ENCODE measurements at regions not wholly inside any gene's neighbourhood (a gene's known extent, or its start where the extent isn't known, plus 50 kb on each side); places are given as distances from the start of the nearest gene placed in this dataset.

GRCh38 chr6:16868968-16869367 is 107.7 kb upstream of the ATXN1 start:
- no peak overlapping the region for H3K4me3 ChIP-seq (ENCODE audit: low read length)
- no peak overlapping the region for H3K4me3 Mint-ChIP-seq
- no peaks in the 10 kb centered on the region for H3K9me3 Mint-ChIP-seq
- DNase-seq (no peak), ATAC-seq (no peak)
- no peaks in the 10 kb centered on the region for H3K9me3 ChIP-seq (ENCODE audit: control insufficient read depth, insufficient read depth, low read length)
- H3K27me3 ChIP-seq (ENCODE audit: control insufficient read depth, insufficient read depth, low read length): peaks cover 2% of the 10 kb centered on the region
- H3K36me3 ChIP-seq (ENCODE audit: control insufficient read depth, insufficient read depth, low read length): no peaks in the 10 kb centered on the region
- peaks cover 8 to 15% of the 10 kb centered on the region in 2 donors for H3K27me3 Mint-ChIP-seq (ENCODE audit: low read depth in 2 of 2)
- H3K36me3 Mint-ChIP-seq: no peaks in the 10 kb centered on the region
- H3K27ac Mint-ChIP-seq: no peak overlapping the region
- H3K4me1 ChIP-seq (ENCODE audit: control insufficient read depth, insufficient read depth, low read length): no peaks in the 10 kb centered on the region
- peaks cover 0 to under 1% of the 10 kb centered on the region in 2 donors for H3K4me1 Mint-ChIP-seq
- no peak for TF ChIP-seq CTCF (IDR thresholded peaks at IDR 0.05)
- no CpG with 5 or more reads among the region's 3 CpGs for WGBS (ENCODE audit: insufficient coverage)
- intact Hi-C loops (cut with micrococcal nuclease): no loop called here
- H3K27ac ChIP-seq (ENCODE audit: low read length): no peak overlapping the region

GRCh38 chr6:16857969-16858592 is 96.8 kb upstream of the ATXN1 start:
- Mint-ChIP-seq H3K36me3 (no peaks in the 10 kb centered on the region), H3K27me3 (ENCODE audit: low read depth in 2 of 2) (peaks cover 5 to 10% of the 10 kb centered on the region in 2 donors), H3K4me1 (peaks cover 0 to 5% of the 10 kb centered on the region in 2 donors), H3K9me3 (peaks cover 0 to 2% of the 10 kb centered on the region in 2 donors), H3K27ac (no peak overlapping the region), H3K4me3 (no peak overlapping the region)
- WGBS (ENCODE audit: insufficient coverage): 49% methylated on average over 3 of the region's 5 CpGs
- no peak overlapping the region for H3K27ac ChIP-seq (ENCODE audit: low read length)
- H3K4me3 ChIP-seq (ENCODE audit: low read length): no peak overlapping the region
- H3K9me3 ChIP-seq (ENCODE audit: control insufficient read depth, insufficient read depth, low read length): no peaks in the 10 kb centered on the region
- ATAC-seq: no peak
- no peaks in the 10 kb centered on the region for H3K4me1 ChIP-seq (ENCODE audit: control insufficient read depth, insufficient read depth, low read length)
- H3K36me3 ChIP-seq (ENCODE audit: control insufficient read depth, insufficient read depth, low read length): no peaks in the 10 kb centered on the region
- H3K27me3 ChIP-seq (ENCODE audit: control insufficient read depth, insufficient read depth, low read length): peaks cover 2% of the 10 kb centered on the region
- TF ChIP-seq CTCF (IDR thresholded peaks at IDR 0.05): no peak
- intact Hi-C loops (cut with micrococcal nuclease): no loop called here
- no peak for DNase-seq

- peaks cover 0 to 5% of the 10 kb centered on the region in 2 donors for H3K4me1 Mint-ChIP-seq
- intact Hi-C loops (cut with micrococcal nuclease): no loop called here
- H3K27me3 Mint-ChIP-seq (ENCODE audit: low read depth in 2 of 2): peaks cover 10 to 29% of the 10 kb centered on the region in 2 donors
These were observed 94.2 kb upstream of the ATXN1 start for GRCh38 chr6:16855460-16855859.

More at GRCh38 chr6:16855460-16855859, 94.2 kb upstream of the ATXN1 start:
- no peak for DNase-seq
- H3K36me3 ChIP-seq (ENCODE audit: control insufficient read depth, insufficient read depth, low read length): no peaks in the 10 kb centered on the region
- Mint-ChIP-seq H3K4me3 (no peak overlapping the region), H3K36me3 (no peaks in the 10 kb centered on the region), H3K27ac (no peak overlapping the region), H3K9me3 (peaks cover 0 to 2% of the 10 kb centered on the region in 2 donors)
- H3K27me3 ChIP-seq (ENCODE audit: control insufficient read depth, insufficient read depth, low read length): peaks cover 4% of the 10 kb centered on the region
- ATAC-seq: no peak
- no peak overlapping the region for H3K27ac ChIP-seq (ENCODE audit: low read length)
- no peaks in the 10 kb centered on the region for H3K4me1 ChIP-seq (ENCODE audit: control insufficient read depth, insufficient read depth, low read length)
- no peak overlapping the region for H3K4me3 ChIP-seq (ENCODE audit: low read length)
- no peaks in the 10 kb centered on the region for H3K9me3 ChIP-seq (ENCODE audit: control insufficient read depth, insufficient read depth, low read length)
- TF ChIP-seq CTCF (IDR thresholded peaks at IDR 0.05): no peak
